ENCODE measurements at regions not wholly inside any gene's neighbourhood (a gene's known extent, or its start where the extent isn't known, plus 50 kb on each side); places are given as distances from the start of the nearest gene placed in this dataset.

GRCh38 chr11:11148596-11148995, 204.5 kb downstream of the CSNK2A3 start:
- DNase-seq (ENCODE audit: low read depth) = no peak
- in situ Hi-C loops (cut with HindIII; ENCODE audit: low pct_unique_long_range_greater_than_20kb, low sequenced_read_pairs) = no loop called here

- no peak for DNase-seq (ENCODE audit: low read depth)
- in situ Hi-C loops (cut with HindIII; ENCODE audit: low pct_unique_long_range_greater_than_20kb, low sequenced_read_pairs) = no loop called here
Measured at GRCh38 chr11:11148104-11148509, 204.9 kb downstream of the CSNK2A3 start.

GRCh38 chr11:11146830-11147229, 206.2 kb downstream of the CSNK2A3 start:
- DNase-seq (ENCODE audit: low read depth) = no peak
- in situ Hi-C loops (cut with HindIII; ENCODE audit: low pct_unique_long_range_greater_than_20kb, low sequenced_read_pairs) = no loop called here

- no peak for DNase-seq (ENCODE audit: low read depth)
- in situ Hi-C loops (cut with HindIII; ENCODE audit: low pct_unique_long_range_greater_than_20kb, low sequenced_read_pairs) = no loop called here
Measured at GRCh38 chr11:11143849-11144248, 209.2 kb downstream of the CSNK2A3 start.

- in situ Hi-C loops (cut with HindIII; ENCODE audit: low pct_unique_long_range_greater_than_20kb, low sequenced_read_pairs) = no loop called here
- no peak for DNase-seq (ENCODE audit: low read depth)
Measured at GRCh38 chr11:11142430-11142829, 210.6 kb downstream of the CSNK2A3 start.

- DNase-seq (ENCODE audit: low read depth) = no peak
- in situ Hi-C loops (cut with HindIII; ENCODE audit: low pct_unique_long_range_greater_than_20kb, low sequenced_read_pairs) = no loop called here
Measured at GRCh38 chr11:11141065-11141464, 212.0 kb downstream of the CSNK2A3 start.

GRCh38 chr11:11140510-11140909, 212.5 kb downstream of the CSNK2A3 start:
- in situ Hi-C loops (cut with HindIII; ENCODE audit: low pct_unique_long_range_greater_than_20kb, low sequenced_read_pairs) = no loop called here
- no peak for DNase-seq (ENCODE audit: low read depth)

- in situ Hi-C loops (cut with HindIII; ENCODE audit: low pct_unique_long_range_greater_than_20kb, low sequenced_read_pairs) = no loop called here
- DNase-seq (ENCODE audit: low read depth) = no peak
Measured at GRCh38 chr11:11137339-11137738, 215.7 kb downstream of the CSNK2A3 start.

- no peak for DNase-seq (ENCODE audit: low read depth)
- in situ Hi-C loops (cut with HindIII; ENCODE audit: low pct_unique_long_range_greater_than_20kb, low sequenced_read_pairs) = no loop called here
Measured at GRCh38 chr11:11135820-11136476, 217.1 kb downstream of the CSNK2A3 start.

GRCh38 chr11:11129118-11129517, 223.9 kb downstream of the CSNK2A3 start:
- in situ Hi-C loops (cut with HindIII; ENCODE audit: low pct_unique_long_range_greater_than_20kb, low sequenced_read_pairs) = no loop called here

GRCh38 chr11:11125618-11126017, 227.4 kb downstream of the CSNK2A3 start:
- in situ Hi-C loops (cut with HindIII; ENCODE audit: low pct_unique_long_range_greater_than_20kb, low sequenced_read_pairs) = no loop called here

More at GRCh38 chr11:11129118-11129517, 223.9 kb downstream of the CSNK2A3 start:
- DNase-seq (ENCODE audit: low read depth) = no peak

GRCh38 chr11:11122749-11123148, 230.3 kb downstream of the CSNK2A3 start:
- no peak for DNase-seq (ENCODE audit: low read depth)
- in situ Hi-C loops (cut with HindIII; ENCODE audit: low pct_unique_long_range_greater_than_20kb, low sequenced_read_pairs) = no loop called here

More at GRCh38 chr11:11125618-11126017, 227.4 kb downstream of the CSNK2A3 start:
- DNase-seq (ENCODE audit: low read depth) = no peak

GRCh38 chr11:11119917-11120316, 233.1 kb downstream of the CSNK2A3 start:
- DNase-seq (ENCODE audit: low read depth) = no peak
- in situ Hi-C loops (cut with HindIII; ENCODE audit: low pct_unique_long_range_greater_than_20kb, low sequenced_read_pairs) = no loop called here

- in situ Hi-C loops (cut with HindIII; ENCODE audit: low pct_unique_long_range_greater_than_20kb, low sequenced_read_pairs) = no loop called here
- DNase-seq (ENCODE audit: low read depth) = no peak
Measured at GRCh38 chr11:11117730-11118129, 235.3 kb downstream of the CSNK2A3 start.

GRCh38 chr11:11115475-11115874, 237.6 kb downstream of the CSNK2A3 start:
- in situ Hi-C loops (cut with HindIII; ENCODE audit: low pct_unique_long_range_greater_than_20kb, low sequenced_read_pairs) = no loop called here
- no peak for DNase-seq (ENCODE audit: low read depth)

GRCh38 chr11:11113626-11114025, 239.4 kb downstream of the CSNK2A3 start:
- DNase-seq (ENCODE audit: low read depth) = no peak
- in situ Hi-C loops (cut with HindIII; ENCODE audit: low pct_unique_long_range_greater_than_20kb, low sequenced_read_pairs) = no loop called here

GRCh38 chr11:11108026-11108425, 245.0 kb downstream of the CSNK2A3 start:
- in situ Hi-C loops (cut with HindIII; ENCODE audit: low pct_unique_long_range_greater_than_20kb, low sequenced_read_pairs) = no loop called here

GRCh38 chr11:11107076-11107723, 245.8 kb downstream of the CSNK2A3 start:
- no peak for DNase-seq (ENCODE audit: low read depth)
- in situ Hi-C loops (cut with HindIII; ENCODE audit: low pct_unique_long_range_greater_than_20kb, low sequenced_read_pairs) = no loop called here

More at GRCh38 chr11:11108026-11108425, 245.0 kb downstream of the CSNK2A3 start:
- no peak for DNase-seq (ENCODE audit: low read depth)

GRCh38 chr11:11105361-11105760, 247.5 kb upstream of the ZBED5 start:
- in situ Hi-C loops (cut with HindIII; ENCODE audit: low pct_unique_long_range_greater_than_20kb, low sequenced_read_pairs) = no loop called here
- DNase-seq (ENCODE audit: low read depth) = no peak

Measured in Caki2 (cell line).